ENCODE measurements at regions not wholly inside any gene's neighbourhood (a gene's known extent, or its start where the extent isn't known, plus 50 kb on each side); places are given as distances from the start of the nearest gene placed in this dataset.
"Not testable (repeated sequence)": the region's sequence is repeated elsewhere in the genome, so short reads cannot be mapped to it uniquely, and the experiment has no call there.

- DNase-seq, result no peak
Observed at GRCh38 chr12:107144441-107144840, 51.1 kb upstream of the CRY1 start.

- no peak for DNase-seq
Observed at GRCh38 chr12:107144990-107145389, 51.6 kb upstream of the CRY1 start.

- no peak for DNase-seq
Observed at GRCh38 chr12:107145397-107145796, 52.0 kb upstream of the CRY1 start.

- no peak for DNase-seq
Observed at GRCh38 chr12:107148107-107148506, 54.8 kb upstream of the CRY1 start.

GRCh38 chr12:107152315-107152714 lies 59.0 kb upstream of the CRY1 start:
- no peak for DNase-seq

GRCh38 chr12:107159384-107159900 lies 66.1 kb upstream of the CRY1 start:
- no peak for DNase-seq

- no peak for DNase-seq
Observed at GRCh38 chr12:107163413-107163812, 70.1 kb upstream of the CRY1 start.

- no peak for DNase-seq
Observed at GRCh38 chr12:107164392-107164791, 71.0 kb upstream of the CRY1 start.

GRCh38 chr12:107165581-107165980 lies 72.2 kb upstream of the CRY1 start:
- no peak for DNase-seq

- DNase-seq, result no peak
Observed at GRCh38 chr12:107167756-107168155, 74.4 kb upstream of the CRY1 start.

GRCh38 chr12:107169200-107169599 lies 75.9 kb upstream of the CRY1 start:
- DNase-seq, result no peak

- DNase-seq, result no peak
Observed at GRCh38 chr12:107178776-107179175, 85.4 kb upstream of the CRY1 start.

- DNase-seq, result no peak
Observed at GRCh38 chr12:107179871-107180270, 86.5 kb upstream of the CRY1 start.

GRCh38 chr12:107180272-107180671 lies 86.9 kb upstream of the CRY1 start:
- DNase-seq, result no peak

GRCh38 chr12:107184359-107184930 lies 91.1 kb upstream of the CRY1 start:
- no peak for DNase-seq

GRCh38 chr12:107196681-107197080 lies 103.3 kb upstream of the CRY1 start:
- no peak for DNase-seq

GRCh38 chr12:107200394-107200793 lies 107.0 kb upstream of the CRY1 start:
- no peak for DNase-seq

- DNase-seq, result no peak
Observed at GRCh38 chr12:107207931-107208525, 114.7 kb upstream of the CRY1 start.

- DNase-seq, result not testable (repeated sequence)
Observed at GRCh38 chr12:107209700-107210099, 116.4 kb upstream of the CRY1 start.

GRCh38 chr12:107214373-107214773 lies 121.0 kb upstream of the CRY1 start:
- not testable (repeated sequence) for DNase-seq

- DNase-seq, result not testable (repeated sequence)
Observed at GRCh38 chr12:107216411-107216810, 123.1 kb upstream of the CRY1 start.

GRCh38 chr12:107219301-107219700 lies 126.0 kb upstream of the CRY1 start:
- DNase-seq, result no peak

GRCh38 chr12:107221913-107222312 lies 128.6 kb upstream of the CRY1 start:
- no peak for DNase-seq

- DNase-seq, result no peak
Observed at GRCh38 chr12:107223821-107224220, 130.5 kb upstream of the CRY1 start.

GRCh38 chr12:107225635-107226034 lies 132.3 kb upstream of the CRY1 start:
- no peak for DNase-seq
